Stomach (tissue), 8 donors: ENCODE measurements at regions not wholly inside any gene's neighbourhood (a gene's known extent, or its start where the extent isn't known, plus 50 kb on each side); places are given as distances from the start of the nearest gene placed in this dataset.

Experiments
- DNase-seq, 2 donors: peaks; one replicate each; pipeline versions ENCODE4 v3.0.0 to v3.0.0-alpha.2; 2013 to 2019
- H3K27ac ChIP-seq, 5 donors: fragments of 200-600 bp in 4 of 5; sonication (generic) in 4 of 5; one replicate each; pipeline ENCODE4 v1.5.1; 2013 to 2019; ENCODE audit warnings: mild to moderate bottlenecking in 1 of 5, moderate library complexity in 1 of 5
- H3K27me3 ChIP-seq, 3 donors: fragments of 200-600 bp; sonication (generic); one replicate each; pipeline ENCODE4 v1.5.1; 2017 to 2019; ENCODE audit warnings: mixed run types in 1 of 3
- H3K36me3 ChIP-seq, 4 donors: fragments of 200-600 bp; sonication (generic); 1 replicate in 3 of 4; 2 replicates in 1 of 4; pipeline ENCODE4 v1.5.1; 2016 to 2019
- H3K4me1 ChIP-seq, 4 donors: fragments of 200-600 bp; sonication (generic); one replicate each; pipeline ENCODE4 v1.5.1; 2016 to 2019
- H3K4me3 ChIP-seq, 4 donors: fragments of 200-600 bp; sonication (generic) in 3 of 4; one replicate each; pipeline ENCODE4 v1.5.1; 2016 to 2019; ENCODE audit warnings: mild to moderate bottlenecking in 1 of 4
- H3K9me3 ChIP-seq, 4 donors: fragments of 200-600 bp; sonication (generic); one replicate each; pipeline ENCODE4 v1.5.1; 2016 to 2019
- CTCF ChIP-seq, 7 experiments: fragments of 450-650 bp in 4 of 7; fragments of 200-600 bp in 3 of 7; sonication (generic) in 3 of 7; IDR thresholded peaks; one replicate each; pipeline ENCODE4 v1.5.1; 2016 to 2019; ENCODE audit warnings: antibody characterized with exemption in 7 of 7, control low read depth in 2 of 7, mild to moderate bottlenecking in 1 of 7
- EP300 ChIP-seq: sonication (generic); formaldehyde crosslinking; IDR thresholded peaks from one replicate; pipeline ENCODE4 v1.6.1; 2017; ENCODE audit warnings: antibody characterized with exemption
- POLR2A ChIP-seq, 4 donors: fragments of 450-650 bp; IDR thresholded peaks; one replicate each; pipeline ENCODE4 v1.6.1; 2016; ENCODE audit warnings: antibody characterized with exemption in 4 of 4, control low read depth in 2 of 4, mild to moderate bottlenecking in 1 of 4, moderate library complexity in 1 of 4
- POLR2AphosphoS5 ChIP-seq, 3 donors: sonication (generic); formaldehyde crosslinking; IDR thresholded peaks; one replicate each; pipeline ENCODE4 v1.6.1; 2016; ENCODE audit warnings: antibody characterized with exemption in 3 of 3
- WGBS, 5 donors: extraction: QIAGEN DNeasy Blood & Tissue Kit in 3 of 5; methylation state at CpG; one replicate each; pipeline versions ENCODE4 v1.1.5 to v1.1.7; 2013 to 2018; 5-methylcytosine and 5-hydroxymethylcytosine counted together
- intact Hi-C: fragments of 100-400 bp; cut with DNase I; formaldehyde crosslinking; loops from one replicate; pipeline ENCODE4 v1.15.1; 2023; ENCODE audit warnings: low total_unique reads
- donor health status: healthy with polysubstance abuse.
- donor health status: Bipolar disorder and iron deficiency.
- donor health status: healthy.

GRCh38 chr14:85399186-85399585, 130.8 kb upstream of the FLRT2 start:
- Histone ChIP-seq H3K9me3 (no peaks in the 10 kb centered on the region), H3K4me3 (no peak overlapping the region), H3K4me1 (peaks cover 0 to 17% (median 7%) of the 10 kb centered on the region in 4 donors), H3K27me3 (no peaks in the 10 kb centered on the region), H3K27ac (no peak overlapping the region), H3K36me3 (no peaks in the 10 kb centered on the region)
- 44 to 75% (median 66%) methylated on average over 2 of the region's 2 CpGs for WGBS, 5 donors
- TF ChIP-seq EP300 (no peak), POLR2AphosphoS5 (IDR thresholded peaks at IDR 0.05) (no peak), CTCF (IDR thresholded peaks at IDR 0.05) (no peak), POLR2A (IDR thresholded peaks at IDR 0.05) (no peak)
- intact Hi-C loops: no loop called here
- DNase-seq: peak in 1 of 2 donors; percentile 36

GRCh38 chr14:85400678-85401077, 129.3 kb upstream of the FLRT2 start:
- Histone ChIP-seq H3K36me3 (no peaks in the 10 kb centered on the region), H3K4me1 (peaks cover 0 to 17% (median 7%) of the 10 kb centered on the region in 4 donors), H3K27me3 (no peaks in the 10 kb centered on the region), H3K9me3 (no peaks in the 10 kb centered on the region), H3K27ac (no peak overlapping the region), H3K4me3 (no peak overlapping the region)
- no peak for TF ChIP-seq POLR2A (IDR thresholded peaks at IDR 0.05)
- TF ChIP-seq EP300: no peak
- no peak for TF ChIP-seq CTCF (IDR thresholded peaks at IDR 0.05)
- WGBS, 5 donors: 79 to 91% (median 87%) methylated on average over 3 of the region's 3 CpGs
- no peak for DNase-seq
- intact Hi-C loops: no loop called here

- H3K4me3 ChIP-seq: no peak overlapping the region
- no peak for TF ChIP-seq POLR2A (IDR thresholded peaks at IDR 0.05)
- no peak for TF ChIP-seq EP300
- TF ChIP-seq POLR2AphosphoS5 (IDR thresholded peaks at IDR 0.05): no peak
- no peak for TF ChIP-seq CTCF (IDR thresholded peaks at IDR 0.05)
- WGBS, 5 donors: 7 to 38% (median 18%) methylated on average over 1 of the region's 1 CpG
- no peaks in the 10 kb centered on the region for H3K27me3 ChIP-seq
- no peak overlapping the region for H3K27ac ChIP-seq
- DNase-seq: peak in 1 of 2 donors; percentile 23
- H3K9me3 ChIP-seq: no peaks in the 10 kb centered on the region
- peaks cover 0 to 17% (median 7%) of the 10 kb centered on the region in 4 donors for H3K4me1 ChIP-seq
- H3K36me3 ChIP-seq: no peaks in the 10 kb centered on the region
- intact Hi-C loops: no loop called here
Observed at GRCh38 chr14:85401384-85401783, 128.6 kb upstream of the FLRT2 start.

- no peak overlapping the region for H3K4me3 ChIP-seq
- peaks cover 0 to 17% (median 7%) of the 10 kb centered on the region in 4 donors for H3K4me1 ChIP-seq
- whole genome bisulfite sequencing, 5 donors: 25 to 44% (median 35%) methylated on average over 7 of the region's 7 CpGs
- peak in 1 of 2 donors; percentile 51 for DNase-seq
- no peaks in the 10 kb centered on the region for H3K27me3 ChIP-seq
- H3K9me3 ChIP-seq: no peaks in the 10 kb centered on the region
- peak overlapping the region in 1 of 5 donors; percentile 17 for H3K27ac ChIP-seq
- intact Hi-C loops: no loop called here
- no peaks in the 10 kb centered on the region for H3K36me3 ChIP-seq
- TF ChIP-seq POLR2AphosphoS5 (IDR thresholded peaks at IDR 0.05): no peak
Observed at GRCh38 chr14:85402569-85403162, 127.3 kb upstream of the FLRT2 start.

- Histone ChIP-seq H3K36me3 (no peaks in the 10 kb centered on the region), H3K27ac (no peak overlapping the region), H3K27me3 (no peaks in the 10 kb centered on the region), H3K9me3 (no peaks in the 10 kb centered on the region), H3K4me1 (no peaks in the 10 kb centered on the region), H3K4me3 (no peak overlapping the region)
- 40 to 59% (median 48%) methylated on average over 3 of the region's 3 CpGs for WGBS, 5 donors
- no peak for DNase-seq
- TF ChIP-seq CTCF (IDR thresholded peaks at IDR 0.05) (no peak), EP300 (no peak), POLR2A (IDR thresholded peaks at IDR 0.05) (no peak), POLR2AphosphoS5 (IDR thresholded peaks at IDR 0.05) (no peak)
- intact Hi-C loops: no loop called here
Observed at GRCh38 chr14:85409481-85410210, 120.3 kb upstream of the FLRT2 start.
